ENCODE measurements at regions not wholly inside any gene's neighbourhood (a gene's known extent, or its start where the extent isn't known, plus 50 kb on each side); places are given as distances from the start of the nearest gene placed in this dataset.

DNA sequence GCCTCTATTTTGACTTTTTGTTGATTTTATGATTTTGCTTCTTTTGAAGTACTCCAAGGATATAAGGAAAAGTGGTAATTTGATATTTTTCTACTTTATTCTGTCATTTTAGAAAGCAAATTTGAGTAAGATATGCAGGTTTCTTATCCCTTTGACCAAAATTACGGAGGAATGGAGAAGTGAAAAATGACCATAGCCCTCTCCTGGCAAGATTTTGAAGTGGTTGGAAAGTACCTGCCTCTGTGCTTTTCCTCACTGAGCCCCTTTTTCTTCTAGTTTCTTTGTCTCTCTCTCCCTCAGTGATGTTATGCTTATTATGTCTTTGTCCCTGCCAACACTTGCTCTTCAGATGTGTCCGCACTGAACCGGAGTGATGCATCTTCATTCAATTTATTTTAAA lies 898.1 kb downstream of the EPHA4 start:
- DNase-seq, result no peak

DNA sequence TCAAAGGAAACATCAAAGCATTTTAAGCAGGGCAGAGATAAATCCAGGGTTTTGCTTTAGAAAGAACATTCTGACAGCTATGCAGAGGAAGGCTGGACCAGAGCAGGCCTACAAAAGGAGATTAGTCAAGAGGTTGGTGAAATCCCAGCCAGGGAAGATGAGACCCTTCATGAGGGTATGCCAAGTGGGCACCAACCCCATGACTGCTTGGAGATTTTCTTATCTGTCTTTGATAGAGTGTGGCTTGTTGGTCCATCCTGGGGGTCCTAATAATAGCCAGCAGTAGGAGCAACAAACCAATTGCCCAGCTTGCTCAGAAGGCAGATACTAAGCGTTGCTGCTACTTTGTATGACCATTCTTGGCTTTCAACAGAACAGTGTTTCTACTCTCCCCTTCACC lies 895.4 kb downstream of the EPHA4 start:
- no peak for DNase-seq

DNA sequence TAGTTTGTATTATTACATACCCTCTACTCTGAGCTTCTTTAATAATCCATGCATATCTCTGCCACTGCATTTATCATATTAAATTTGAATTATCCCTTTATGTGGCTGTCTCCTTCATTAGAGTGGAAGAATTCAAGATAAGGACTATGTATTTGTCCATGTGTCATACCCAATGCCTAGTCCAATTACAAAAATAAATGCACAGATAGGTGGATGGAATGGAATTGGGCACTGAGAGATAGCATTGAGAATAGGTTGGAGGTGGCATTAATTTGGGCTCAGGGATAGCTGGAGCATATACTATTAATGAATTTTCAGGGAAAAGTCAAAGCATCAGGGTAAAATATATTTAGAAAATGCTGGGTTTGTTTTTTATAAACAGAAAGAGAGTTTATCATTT lies 893.2 kb downstream of the EPHA4 start:
- no peak for DNase-seq

DNA sequence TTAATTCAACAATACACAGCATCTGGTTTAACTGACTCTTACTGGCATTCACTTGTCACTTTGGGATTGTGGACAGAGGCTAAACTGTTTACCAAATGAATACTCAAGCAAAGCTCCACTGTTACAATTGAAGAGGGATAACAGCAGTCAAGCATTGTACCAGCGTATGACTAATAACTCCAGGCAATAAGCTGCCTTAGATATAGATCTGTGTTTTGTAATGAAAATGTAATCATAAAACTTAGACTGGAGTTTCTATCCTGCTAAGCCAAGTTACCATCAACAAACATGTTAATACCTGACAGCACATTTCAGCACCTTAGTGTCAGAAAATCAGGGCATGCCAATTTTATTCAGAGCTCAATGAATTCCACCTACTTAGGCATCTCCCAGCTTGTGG lies 889.5 kb downstream of the EPHA4 start:
- DNase-seq, result no peak

DNA sequence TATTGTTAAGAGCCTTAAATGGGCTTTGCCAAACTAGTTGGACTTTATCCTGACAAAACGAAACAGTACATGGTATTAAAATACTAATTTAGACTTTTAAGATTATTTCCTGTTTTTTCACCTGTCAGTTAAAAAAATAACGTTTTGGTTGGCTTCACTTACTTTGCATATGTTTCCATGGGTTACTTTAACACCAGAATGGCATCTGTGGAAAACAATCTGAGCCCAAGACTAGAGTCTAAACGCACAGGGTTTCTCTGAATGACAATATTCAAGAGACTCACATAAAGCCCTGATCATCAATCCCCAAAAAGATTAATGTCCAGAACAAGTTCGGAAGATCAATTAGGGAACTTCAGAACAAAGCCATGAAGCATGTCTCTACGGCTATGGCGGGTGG lies 888.0 kb downstream of the EPHA4 start:
- DNase-seq, result no peak

DNA sequence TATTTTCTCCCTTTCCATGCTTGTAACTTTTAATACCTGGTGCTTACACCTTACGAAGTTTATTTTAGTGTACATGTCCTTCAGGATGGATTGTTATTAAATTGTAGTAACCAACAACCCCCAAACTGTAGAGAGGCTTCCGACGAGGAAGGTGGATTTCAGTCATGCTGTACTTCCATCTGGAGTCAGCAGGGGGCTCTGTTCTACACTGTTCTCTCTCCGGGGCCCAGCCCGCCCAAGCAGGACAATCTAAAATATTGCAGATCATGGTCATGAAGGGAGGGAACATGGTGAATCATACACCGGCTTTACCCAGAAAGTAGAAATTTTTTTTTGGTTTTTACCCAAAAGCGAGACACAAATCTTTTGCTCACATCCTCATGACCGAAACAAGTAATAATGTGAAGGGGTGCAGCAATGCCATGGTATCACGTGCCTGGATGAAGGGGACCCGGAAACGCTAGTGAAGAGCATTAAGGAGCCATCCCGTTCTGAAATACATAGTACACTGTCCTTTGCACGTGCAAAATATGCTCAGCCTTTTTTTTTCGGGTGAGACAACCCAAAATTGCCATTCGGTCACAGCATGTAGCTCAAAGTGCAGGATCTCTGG lies 884.8 kb downstream of the EPHA4 start:
- peak; percentile 55 for DNase-seq

DNA sequence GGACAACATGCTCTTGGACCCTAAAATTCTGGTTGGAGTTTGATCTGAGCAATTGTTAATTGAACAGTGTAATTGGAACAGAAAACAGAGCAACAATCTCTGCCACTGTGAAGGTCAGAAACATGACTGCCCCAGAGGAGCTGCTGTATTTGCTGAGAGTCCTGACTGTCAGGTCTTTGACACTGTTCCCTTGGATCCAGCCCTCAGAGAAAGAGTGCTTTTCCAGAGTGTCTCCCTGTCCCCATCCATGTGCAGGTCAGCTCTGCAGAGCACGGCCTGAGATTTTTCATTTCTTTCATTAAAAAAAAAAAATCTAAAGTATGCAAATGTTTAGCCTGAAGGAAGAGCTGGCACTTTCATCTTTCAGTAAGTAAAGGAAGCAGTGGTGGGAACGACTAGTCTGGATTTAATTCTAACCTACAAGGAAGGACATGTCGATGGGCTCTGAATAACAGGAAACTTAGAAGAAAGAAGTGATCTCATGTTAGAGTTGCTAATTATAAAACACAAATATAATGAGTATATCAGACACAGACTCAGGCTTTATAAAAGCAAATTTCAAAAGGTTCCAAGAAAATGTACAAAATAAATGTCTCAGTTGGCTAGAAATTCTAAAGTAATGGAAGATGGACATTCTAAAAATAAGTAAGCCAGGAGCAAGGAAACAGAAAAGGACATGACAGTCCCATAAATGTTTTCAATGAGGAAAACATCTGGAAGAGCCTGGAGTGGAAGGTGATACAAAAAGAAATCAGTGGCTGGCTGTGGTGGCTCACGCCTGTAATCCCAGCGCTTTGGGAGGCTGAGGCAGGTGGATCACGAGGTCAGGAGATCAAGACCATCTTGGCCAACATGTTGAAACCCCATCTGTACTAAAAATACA lies 876.5 kb downstream of the EPHA4 start:
- DNase-seq, result no peak

DNA sequence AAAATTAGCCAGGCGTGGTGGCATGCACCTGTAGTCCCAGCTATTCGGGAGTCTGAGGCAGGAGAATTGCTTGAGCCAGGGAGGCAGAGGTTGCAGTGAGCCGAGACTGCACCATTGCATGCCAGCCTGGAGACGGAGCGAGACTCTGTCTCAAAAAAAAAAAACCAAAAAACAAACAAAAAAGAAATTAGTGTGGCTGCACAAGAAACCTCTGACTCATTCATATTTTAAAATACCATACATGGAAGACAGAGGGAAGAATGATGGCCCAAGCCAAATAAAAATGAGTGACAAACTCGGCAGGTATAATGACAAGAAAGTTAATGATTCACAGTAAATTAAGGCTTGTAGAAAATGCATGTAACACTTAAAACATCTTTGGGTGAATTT lies 875.8 kb downstream of the EPHA4 start:
- DNase-seq, result no peak

DNA sequence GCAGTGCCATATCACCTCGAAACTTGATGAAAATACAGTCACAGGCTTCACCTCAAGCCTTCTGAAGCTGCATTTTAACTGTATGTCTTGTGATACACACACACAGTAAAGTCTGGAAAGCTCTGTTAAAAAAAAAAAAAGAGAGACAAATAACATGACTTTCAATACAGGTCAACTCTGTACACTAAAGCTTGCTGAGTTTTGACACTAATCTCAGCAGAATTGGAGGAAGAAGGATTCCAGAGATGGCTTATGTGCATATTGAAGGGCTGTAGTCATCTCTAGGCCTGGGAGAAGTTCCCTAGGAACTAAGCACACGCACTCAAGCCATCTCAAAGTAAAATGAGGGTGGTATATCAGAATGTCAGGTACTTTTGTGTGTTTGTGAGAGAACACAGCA lies 875.1 kb downstream of the EPHA4 start:
- no peak for DNase-seq

DNA sequence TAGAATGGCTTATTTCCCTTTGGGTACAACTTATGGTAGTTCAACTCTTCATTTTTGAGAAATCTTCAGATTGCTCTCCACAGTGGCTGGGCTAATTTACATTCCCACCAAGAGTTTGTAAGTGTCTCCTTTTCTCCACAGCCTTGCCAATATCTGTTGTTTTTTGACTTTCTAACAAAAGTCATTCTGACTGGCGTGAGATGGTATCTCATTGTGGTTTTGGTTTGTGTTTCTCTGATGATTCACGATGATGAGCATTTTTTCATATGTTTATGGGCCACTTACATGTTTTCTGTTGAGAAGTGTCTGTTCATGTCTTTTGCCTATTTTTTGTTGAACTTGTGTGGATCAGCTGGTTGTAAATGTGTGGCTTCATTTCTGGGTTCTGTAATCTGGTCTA lies 871.0 kb downstream of the EPHA4 start:
- DNase-seq, result no peak

DNA sequence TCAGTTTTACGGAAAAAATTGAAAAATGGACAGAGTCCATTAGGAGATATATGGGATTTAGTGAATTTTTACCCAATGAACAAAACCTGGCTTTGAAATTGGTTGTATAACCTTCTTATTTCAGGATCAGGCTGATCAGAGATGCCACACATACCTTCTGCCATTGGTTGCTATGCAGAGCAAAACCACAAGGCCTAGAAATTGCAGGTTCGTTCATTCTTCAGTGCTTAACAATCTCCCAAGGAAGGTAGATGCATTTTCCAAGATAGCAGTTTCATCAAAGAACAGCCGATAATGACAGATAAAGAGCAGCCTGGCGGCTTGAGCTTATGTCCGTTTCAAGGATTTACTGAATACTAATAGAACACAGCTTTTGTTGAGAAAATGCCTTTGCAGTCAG lies 868.8 kb downstream of the EPHA4 start:
- no peak for DNase-seq

DNA sequence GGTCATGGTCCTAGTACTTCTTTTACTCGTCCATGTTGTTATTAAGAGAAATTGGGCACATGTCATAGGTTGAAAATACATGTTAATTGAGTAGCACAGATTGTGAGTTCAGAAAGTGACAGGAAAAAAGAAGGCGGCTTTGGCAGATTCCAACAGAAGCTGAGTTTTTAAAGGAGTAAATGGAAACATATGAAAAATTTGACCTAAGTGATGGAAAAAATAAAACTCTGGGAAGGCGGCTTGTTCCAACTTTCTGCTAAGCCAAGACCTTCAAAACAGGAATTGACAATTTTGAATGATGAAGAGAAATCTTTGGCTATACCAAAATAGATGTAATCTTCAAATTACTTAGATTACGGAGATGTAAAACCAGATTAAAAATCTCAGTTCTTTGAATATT lies 868.0 kb downstream of the EPHA4 start:
- no peak for DNase-seq

DNA sequence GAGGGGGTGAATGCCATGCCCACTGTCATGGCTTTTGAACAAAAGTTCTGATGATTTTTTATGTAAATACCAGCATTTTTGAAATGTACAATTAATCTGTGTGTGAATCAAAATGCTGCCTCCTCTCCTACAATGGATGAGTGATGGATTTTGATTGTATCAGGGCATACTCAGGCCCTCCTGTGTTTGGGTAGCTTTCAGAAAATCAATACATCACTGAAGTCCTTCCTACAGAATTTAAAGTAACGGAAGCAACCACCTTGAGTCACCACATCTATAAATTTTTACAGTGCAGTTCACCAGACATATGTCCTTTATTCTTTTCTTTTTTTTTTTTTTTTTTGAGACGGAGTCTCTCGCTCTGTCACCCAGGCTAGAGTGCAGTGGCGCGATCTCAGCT lies 867.3 kb downstream of the EPHA4 start:
- no peak for DNase-seq

DNA sequence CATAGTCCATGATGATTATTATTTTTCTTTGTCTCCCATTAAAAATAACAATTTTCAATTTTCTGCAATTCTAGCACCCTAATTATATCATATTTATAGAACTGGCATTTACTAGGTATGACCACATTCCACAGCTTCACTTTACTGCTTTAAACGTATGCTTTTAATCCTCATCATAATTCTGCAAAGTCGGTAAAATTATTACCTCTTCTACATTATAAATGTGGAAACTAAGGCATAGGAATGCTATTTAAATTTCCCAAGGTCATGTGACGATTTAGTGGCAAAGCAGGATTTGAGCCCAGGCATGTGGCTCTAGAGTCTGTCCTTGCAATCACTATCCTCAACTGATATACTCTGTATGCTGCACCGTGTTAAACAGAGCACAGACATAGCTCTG lies 866.4 kb downstream of the EPHA4 start:
- DNase-seq, result no peak

DNA sequence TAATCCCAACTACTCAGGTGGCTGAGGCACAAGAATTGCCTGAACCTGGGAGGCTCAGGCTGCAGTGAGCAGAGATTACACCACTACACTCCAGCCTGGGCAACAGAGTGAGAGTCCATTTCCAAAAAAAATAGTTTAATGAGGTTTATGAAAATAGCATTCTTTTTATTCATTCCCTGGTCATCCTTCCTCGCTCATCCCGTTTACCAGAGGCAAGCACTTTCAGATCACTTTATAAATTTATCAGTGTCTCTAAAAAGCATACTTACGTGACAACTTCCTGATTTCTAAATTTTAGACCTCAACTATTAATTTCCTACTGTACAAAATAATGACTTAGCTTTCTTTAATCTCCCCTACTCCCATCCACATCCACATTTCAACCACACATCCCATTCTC lies 864.8 kb downstream of the EPHA4 start:
- DNase-seq, result no peak

DNA sequence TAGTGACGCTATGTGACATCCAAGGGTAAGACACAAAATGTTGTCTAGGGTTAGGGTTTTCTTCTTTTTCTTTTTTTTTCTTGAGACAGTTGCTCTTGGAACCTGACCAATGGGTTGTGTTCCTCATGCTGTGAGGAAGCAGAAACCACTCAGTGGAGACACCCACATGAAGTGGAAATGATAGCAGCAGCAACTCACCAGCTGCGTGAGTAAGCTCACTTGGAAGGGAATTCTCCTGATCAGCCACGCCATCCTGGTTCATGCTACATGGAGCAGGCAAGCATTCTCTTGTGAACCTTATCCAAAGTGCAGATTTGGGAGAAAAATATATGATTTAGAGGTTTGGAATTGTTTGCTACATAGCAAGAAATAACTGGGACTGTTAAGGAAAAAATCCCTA lies 863.7 kb downstream of the EPHA4 start:
- no peak for DNase-seq

DNA sequence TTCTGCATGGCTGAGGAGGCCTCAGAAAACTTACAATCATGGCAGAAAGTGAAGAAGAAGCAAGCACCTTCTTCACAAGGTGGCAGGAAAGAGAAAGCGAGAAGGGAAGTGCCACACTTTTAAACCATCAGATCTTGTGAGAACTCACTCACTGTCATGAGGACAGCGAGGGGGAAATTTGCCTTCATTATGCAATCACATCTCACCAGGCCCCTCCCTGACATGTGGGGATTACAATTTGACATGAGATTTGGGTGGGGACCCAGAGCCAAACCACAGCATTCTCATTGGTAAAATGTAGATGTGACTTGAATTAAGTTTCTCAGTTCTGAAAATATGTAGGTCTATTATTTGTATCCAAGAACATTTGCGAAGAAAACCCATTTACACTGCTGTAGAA lies 854.8 kb downstream of the EPHA4 start:
- DNase-seq, result no peak

DNA sequence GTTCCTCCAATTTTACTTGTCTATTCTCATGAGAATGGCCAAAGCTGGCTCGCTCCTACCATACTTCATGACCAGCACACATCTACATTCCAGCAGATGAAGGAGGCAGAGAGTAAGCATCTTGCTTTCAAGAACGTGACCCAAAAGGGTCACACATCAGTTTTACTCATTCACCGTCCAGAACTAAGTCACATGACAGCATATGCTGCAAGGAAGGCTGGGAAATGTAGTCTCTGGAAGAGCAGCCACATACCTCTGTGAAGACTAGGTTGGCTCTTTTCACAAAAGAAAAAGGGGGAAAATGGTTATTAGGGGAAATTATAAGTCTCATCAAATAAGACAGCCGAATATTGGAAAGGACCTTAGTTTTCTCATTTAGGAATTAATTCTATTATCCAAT lies 835.3 kb downstream of the EPHA4 start:
- no peak for DNase-seq

DNA sequence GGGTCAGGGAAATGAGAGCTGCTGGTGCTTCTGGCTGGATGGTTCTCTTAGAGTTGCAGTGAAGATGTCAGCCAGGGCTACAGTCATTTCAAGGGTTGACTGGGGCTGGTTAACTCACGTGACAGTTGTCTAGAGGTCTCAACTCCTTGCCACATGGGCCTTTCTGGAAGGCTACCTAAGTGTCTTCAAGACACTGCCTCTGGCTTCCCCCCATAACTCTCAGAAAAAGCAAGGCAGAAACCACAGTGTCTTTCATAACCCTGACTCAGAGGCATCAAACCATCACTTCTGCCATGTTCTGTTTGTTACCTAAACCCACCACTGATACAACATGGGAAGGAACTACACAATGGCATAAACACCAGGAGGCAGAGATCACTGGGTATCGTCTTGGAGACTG lies 828.9 kb downstream of the EPHA4 start:
- no peak for DNase-seq

DNA sequence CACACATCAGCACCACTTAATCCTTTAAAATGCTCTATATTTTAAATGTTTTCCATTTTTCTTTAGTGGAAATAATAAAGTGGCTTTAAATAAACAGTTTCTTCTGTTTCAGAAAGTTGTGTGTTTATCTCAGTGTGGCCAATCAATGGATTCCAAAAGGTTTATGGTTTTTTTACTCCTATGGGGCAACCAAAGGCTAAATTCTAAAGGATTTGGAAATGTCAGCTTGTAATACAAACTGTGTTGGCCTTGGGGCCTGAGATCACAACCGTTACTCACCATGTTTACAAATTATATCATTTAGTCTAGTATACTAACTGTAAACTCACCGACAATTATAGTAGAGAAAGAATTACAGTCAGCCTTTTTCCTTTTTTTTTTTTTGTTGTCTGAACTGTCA lies 827.2 kb downstream of the EPHA4 start:
- no peak for DNase-seq

DNA sequence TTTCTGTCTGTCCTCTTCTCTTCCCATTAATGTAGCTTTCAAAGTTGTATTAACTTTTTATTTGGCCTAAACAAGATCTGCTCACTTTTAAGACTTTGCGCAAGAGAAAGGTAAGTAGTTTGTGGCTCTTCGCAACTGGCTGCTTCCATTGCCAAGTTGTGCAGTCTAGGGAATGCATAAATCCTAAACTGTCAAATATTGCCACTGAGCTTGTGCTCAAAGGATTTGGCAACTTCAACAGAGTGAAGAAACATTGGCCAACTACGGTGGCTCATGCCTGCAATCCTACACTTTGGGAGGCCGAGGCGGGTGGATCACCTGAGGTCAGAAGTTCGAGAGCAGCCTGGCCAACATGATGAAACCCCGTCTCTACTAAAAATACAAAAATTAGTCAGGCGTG lies 826.4 kb downstream of the EPHA4 start:
- no peak for DNase-seq

DNA sequence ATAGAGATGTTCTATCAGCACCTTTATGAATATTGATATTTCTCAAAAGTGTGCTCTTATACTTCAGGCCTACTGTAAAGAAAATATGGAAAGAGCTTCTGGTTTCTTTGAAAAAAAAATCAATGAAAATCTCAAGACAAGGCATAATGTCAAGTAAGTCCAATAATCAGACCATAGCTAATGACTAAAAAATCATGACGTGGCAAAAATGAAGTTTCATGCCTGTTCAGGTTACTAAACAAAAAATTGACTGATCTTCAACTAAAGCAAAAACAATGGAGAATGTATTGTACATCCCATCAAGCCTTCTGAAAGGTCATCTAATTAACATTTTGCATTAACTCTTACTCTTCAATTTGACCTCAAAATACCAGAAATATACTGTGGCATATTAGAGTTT lies 824.4 kb downstream of the EPHA4 start:
- DNase-seq, result no peak

DNA sequence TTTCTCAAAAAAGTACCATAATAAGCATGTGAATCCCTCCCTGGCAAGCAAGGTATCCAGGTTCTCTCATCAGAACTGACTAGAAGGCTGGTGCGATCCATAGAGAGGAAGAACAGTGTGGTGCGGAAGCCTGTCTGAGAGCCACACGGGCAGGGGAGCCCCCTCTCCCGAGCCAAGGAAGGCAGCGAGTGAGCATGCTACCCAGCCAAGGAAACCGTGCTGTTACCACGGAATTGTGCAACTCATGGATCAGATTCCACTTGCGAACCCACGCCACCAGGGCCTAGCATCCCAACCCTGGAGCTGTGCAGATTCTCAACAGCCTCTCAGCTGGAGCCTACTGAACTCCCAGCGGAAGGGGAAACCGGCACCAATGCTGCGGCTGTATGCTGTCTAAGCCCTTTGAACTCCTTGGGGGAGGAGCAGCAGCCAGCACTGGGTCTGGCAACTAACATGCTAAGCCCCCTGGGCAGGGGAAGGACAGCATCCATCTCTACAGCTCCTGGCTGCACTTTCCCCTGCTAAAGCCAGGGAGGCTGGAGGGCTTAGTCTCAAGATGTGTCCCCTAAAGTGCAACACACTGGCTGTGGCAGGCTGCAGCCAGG lies 823.1 kb downstream of the EPHA4 start:
- no peak for DNase-seq

DNA sequence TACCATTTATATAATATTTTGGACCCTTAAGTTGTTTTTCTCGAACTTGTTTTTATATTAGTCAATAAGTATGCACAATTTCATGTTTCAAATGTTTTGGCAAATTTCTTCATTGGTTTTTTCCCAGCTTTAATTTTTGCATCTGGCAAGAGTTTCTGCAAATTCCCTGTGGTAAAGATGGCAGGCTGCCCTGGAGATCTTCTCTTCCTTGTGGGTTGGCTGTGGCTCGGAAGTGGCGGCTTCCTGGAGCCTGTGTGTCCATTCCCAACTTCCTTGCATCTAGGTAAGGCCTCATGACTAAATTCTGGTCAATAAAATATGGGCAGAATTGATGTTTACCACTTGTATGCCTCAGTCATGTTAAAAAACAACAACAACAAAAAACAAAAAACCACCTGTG lies 818.6 kb downstream of the EPHA4 start:
- no peak for DNase-seq

DNA sequence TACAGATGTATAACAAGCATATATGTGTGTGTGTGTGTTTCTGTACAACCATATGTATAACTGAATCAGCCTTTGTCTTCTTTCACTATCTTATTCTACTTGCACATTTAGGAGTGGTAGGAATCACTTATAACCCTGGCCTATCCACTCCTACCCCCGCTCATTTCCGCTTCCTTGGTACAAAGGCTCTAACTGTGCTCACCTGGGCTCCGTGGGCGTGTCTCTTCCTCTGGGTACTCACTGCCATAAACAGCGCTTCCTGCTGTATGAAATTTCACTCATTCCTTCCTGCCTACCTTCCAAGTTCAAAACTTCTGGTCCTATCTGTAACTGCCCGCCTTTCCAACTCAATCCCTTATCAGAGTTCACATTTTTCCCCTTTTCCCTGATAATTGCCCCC lies 815.5 kb downstream of the EPHA4 start:
- no peak for DNase-seq

Data from hematopoietic multipotent progenitor cell treated with erythropoietin and hydrocortisone succinate and interleukin-3 and kit ligand, for 8 days (in vitro differentiated cells).